ENCODE measurements at regions not wholly inside any gene's neighbourhood (a gene's known extent, or its start where the extent isn't known, plus 50 kb on each side); places are given as distances from the start of the nearest gene placed in this dataset.

DNA sequence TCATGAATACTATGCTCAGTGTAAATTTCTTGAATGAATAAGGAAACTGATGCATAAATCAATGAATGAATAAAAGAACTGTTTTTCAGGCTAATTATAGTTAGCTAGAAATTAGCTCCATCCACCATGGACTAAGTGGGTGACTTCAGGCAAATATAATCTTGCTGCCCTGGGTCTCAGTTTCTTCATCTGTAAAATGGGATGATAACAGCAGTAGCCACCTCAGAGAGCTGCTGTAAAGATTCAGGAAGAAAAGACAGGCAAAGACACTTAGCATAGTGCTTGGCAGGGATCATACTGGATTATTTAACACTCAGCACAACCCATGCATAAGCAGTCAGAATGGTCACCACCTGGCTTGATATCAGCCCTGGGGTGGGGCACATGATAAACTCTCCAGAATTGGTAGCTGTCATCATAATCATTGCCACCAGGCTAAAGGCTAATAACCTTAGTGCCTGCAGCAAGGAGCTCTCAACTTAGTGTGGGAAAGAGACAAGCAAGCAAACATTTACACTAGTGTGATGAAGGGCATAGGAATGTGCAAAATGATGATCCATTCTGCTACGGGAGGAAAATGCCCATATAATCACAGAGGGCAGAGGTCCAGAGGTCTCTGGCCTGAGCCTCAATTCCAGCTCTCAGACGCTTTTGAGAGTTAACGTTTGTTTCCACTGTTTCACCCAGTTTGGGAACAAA, 234.7 kb upstream of the TBX3 start:
- H3K9me2 ChIP-seq (ENCODE audit: low read depth, low read length) = no peaks in the 10 kb centered on the region
- H3K4me1 ChIP-seq (ENCODE audit: insufficient read depth, low read length, severe bottlenecking) = no peaks in the 10 kb centered on the region
- no peak overlapping the region for H3K4me2 ChIP-seq (ENCODE audit: low read length)
- H3K4me3 ChIP-seq (ENCODE audit: low read depth, low read length, poor library complexity, severe bottlenecking) = no peak overlapping the region
- TF ChIP-seq, protein P1, sequence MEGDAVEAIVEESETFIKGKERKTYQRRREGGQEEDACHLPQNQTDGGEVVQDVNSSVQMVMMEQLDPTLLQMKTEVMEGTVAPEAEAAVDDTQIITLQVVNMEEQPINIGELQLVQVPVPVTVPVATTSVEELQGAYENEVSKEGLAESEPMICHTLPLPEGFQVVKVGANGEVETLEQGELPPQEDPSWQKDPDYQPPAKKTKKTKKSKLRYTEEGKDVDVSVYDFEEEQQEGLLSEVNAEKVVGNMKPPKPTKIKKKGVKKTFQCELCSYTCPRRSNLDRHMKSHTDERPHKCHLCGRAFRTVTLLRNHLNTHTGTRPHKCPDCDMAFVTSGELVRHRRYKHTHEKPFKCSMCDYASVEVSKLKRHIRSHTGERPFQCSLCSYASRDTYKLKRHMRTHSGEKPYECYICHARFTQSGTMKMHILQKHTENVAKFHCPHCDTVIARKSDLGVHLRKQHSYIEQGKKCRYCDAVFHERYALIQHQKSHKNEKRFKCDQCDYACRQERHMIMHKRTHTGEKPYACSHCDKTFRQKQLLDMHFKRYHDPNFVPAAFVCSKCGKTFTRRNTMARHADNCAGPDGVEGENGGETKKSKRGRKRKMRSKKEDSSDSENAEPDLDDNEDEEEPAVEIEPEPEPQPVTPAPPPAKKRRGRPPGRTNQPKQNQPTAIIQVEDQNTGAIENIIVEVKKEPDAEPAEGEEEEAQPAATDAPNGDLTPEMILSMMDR (IDR thresholded peaks at IDR 0.05; ENCODE audit: low read length) = no peak
- TF ChIP-seq EZH2 (IDR thresholded peaks at IDR 0.05; ENCODE audit: borderline replicate concordance, low read length) = no peak
- H3K36me3 ChIP-seq (ENCODE audit: insufficient read depth, low read length) = no peaks in the 10 kb centered on the region
- H3K9me3 ChIP-seq (ENCODE audit: low read length) = no peaks in the 10 kb centered on the region
- H3K9ac ChIP-seq (ENCODE audit: low read length) = no peak overlapping the region
- H3F3A ChIP-seq (ENCODE audit: insufficient read depth, low read length) = no peaks in the 10 kb centered on the region
- no peaks in the 10 kb centered on the region for H3K79me2 ChIP-seq (ENCODE audit: insufficient read depth, low read length)
- no peaks in the 10 kb centered on the region for H4K20me1 ChIP-seq (ENCODE audit: insufficient read depth, low read length)
- H3K27me3 ChIP-seq (ENCODE audit: insufficient read depth, low read length) = no peaks in the 10 kb centered on the region
- H3K27ac ChIP-seq (ENCODE audit: low read depth, low read length, poor library complexity, severe bottlenecking) = no peak overlapping the region
- no peak overlapping the region for H2AFZ ChIP-seq (ENCODE audit: low read length)

DNA sequence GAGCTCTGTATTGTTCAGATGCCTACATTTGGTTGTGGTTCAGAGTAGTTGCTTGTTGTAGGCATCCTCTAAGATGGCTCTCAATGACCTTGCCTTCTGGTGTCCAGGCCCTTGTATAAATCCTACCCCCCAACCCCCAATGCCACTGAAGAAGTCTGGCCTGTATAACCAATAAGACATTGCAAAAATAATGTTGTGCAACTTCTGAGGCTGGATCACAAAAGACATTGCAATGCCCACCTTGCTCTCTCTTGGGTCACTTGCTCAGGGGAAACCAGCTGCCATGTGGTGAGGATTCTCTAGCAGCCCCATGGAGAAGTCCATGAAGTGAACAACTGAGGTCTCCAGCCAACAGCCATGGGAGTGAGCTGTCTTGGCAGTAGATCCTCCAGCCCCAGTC, 234.0 kb upstream of the TBX3 start:
- TF ChIP-seq, protein P1 (IDR thresholded peaks at IDR 0.05; ENCODE audit: low read length) = no peak
- TF ChIP-seq EZH2 (IDR thresholded peaks at IDR 0.05; ENCODE audit: borderline replicate concordance, low read length) = no peak
- no peaks in the 10 kb centered on the region for H3K4me1 ChIP-seq (ENCODE audit: insufficient read depth, low read length, severe bottlenecking)
- H3K79me2 ChIP-seq (ENCODE audit: insufficient read depth, low read length) = no peaks in the 10 kb centered on the region
- H3F3A ChIP-seq (ENCODE audit: insufficient read depth, low read length) = no peaks in the 10 kb centered on the region
- H3K9me3 ChIP-seq (ENCODE audit: low read length) = no peaks in the 10 kb centered on the region
- no peak overlapping the region for H3K4me2 ChIP-seq (ENCODE audit: low read length)
- H2AFZ ChIP-seq (ENCODE audit: low read length) = no peak overlapping the region
- H3K4me3 ChIP-seq (ENCODE audit: low read depth, low read length, poor library complexity, severe bottlenecking) = no peak overlapping the region
- no peaks in the 10 kb centered on the region for H3K27me3 ChIP-seq (ENCODE audit: insufficient read depth, low read length)
- H3K9me2 ChIP-seq (ENCODE audit: low read depth, low read length) = no peaks in the 10 kb centered on the region
- H3K27ac ChIP-seq (ENCODE audit: low read depth, low read length, poor library complexity, severe bottlenecking) = no peak overlapping the region
- no peak overlapping the region for H3K9ac ChIP-seq (ENCODE audit: low read length)
- H3K36me3 ChIP-seq (ENCODE audit: insufficient read depth, low read length) = no peaks in the 10 kb centered on the region
- no peaks in the 10 kb centered on the region for H4K20me1 ChIP-seq (ENCODE audit: insufficient read depth, low read length)

DNA sequence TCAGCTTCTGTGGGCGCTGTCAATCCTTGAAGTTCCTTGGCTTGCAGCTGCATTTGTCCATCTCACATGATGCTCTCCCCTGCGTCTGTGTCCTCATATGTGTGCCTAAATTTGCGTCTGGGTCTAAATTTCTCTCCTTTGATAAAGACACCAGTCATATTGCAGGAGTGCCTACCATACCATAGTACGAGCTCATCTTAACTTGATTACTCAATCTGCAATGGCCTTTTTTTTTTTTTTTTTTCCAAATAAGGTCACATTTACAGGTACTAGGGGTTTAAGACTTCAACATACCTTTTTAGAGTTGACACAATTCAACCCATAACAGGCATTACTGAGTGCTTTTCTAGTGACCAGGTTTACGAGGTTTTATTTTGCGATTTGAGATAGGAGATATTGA, 233.3 kb upstream of the TBX3 start:
- no peak overlapping the region for H3K4me3 ChIP-seq (ENCODE audit: low read depth, low read length, poor library complexity, severe bottlenecking)
- no peak overlapping the region for H3K4me2 ChIP-seq (ENCODE audit: low read length)
- no peaks in the 10 kb centered on the region for H3K79me2 ChIP-seq (ENCODE audit: insufficient read depth, low read length)
- H2AFZ ChIP-seq (ENCODE audit: low read length) = no peak overlapping the region
- no peaks in the 10 kb centered on the region for H3K9me3 ChIP-seq (ENCODE audit: low read length)
- no peaks in the 10 kb centered on the region for H3K9me2 ChIP-seq (ENCODE audit: low read depth, low read length)
- H3F3A ChIP-seq (ENCODE audit: insufficient read depth, low read length) = no peaks in the 10 kb centered on the region
- no peaks in the 10 kb centered on the region for H4K20me1 ChIP-seq (ENCODE audit: insufficient read depth, low read length)
- H3K9ac ChIP-seq (ENCODE audit: low read length) = no peak overlapping the region
- no peak overlapping the region for H3K27ac ChIP-seq (ENCODE audit: low read depth, low read length, poor library complexity, severe bottlenecking)
- TF ChIP-seq, protein P1 (IDR thresholded peaks at IDR 0.05; ENCODE audit: low read length) = no peak
- no peak for TF ChIP-seq EZH2 (IDR thresholded peaks at IDR 0.05; ENCODE audit: borderline replicate concordance, low read length)
- H3K27me3 ChIP-seq (ENCODE audit: insufficient read depth, low read length) = no peaks in the 10 kb centered on the region
- H3K36me3 ChIP-seq (ENCODE audit: insufficient read depth, low read length) = no peaks in the 10 kb centered on the region
- no peaks in the 10 kb centered on the region for H3K4me1 ChIP-seq (ENCODE audit: insufficient read depth, low read length, severe bottlenecking)

Measured in OCI-LY1 (cell line).